Fibroblast of lung (primary cell): ENCODE measurements at regions not wholly inside any gene's neighbourhood (a gene's known extent, or its start where the extent isn't known, plus 50 kb on each side); places are given as distances from the start of the nearest gene placed in this dataset.

Source experiments
- CTCF ChIP-seq, 2 donors: IDR thresholded peaks in 1 of 2; conservative IDR thresholded peaks in 1 of 2; 1 replicate in 1 of 2; 2 replicates in 1 of 2; pipeline ENCODE4 v1.5.1; 2011 to 2012; ENCODE audit warnings: low read length in 2 of 2, control low read depth in 1 of 2, inconsistent platforms in 1 of 2, low read depth in 1 of 2, mild to moderate bottlenecking in 1 of 2
- EZH2 ChIP-seq: IDR thresholded peaks from 2 replicates; pipeline ENCODE4 v1.5.1; 2012; ENCODE audit warnings: low read length, control low read depth, mild to moderate bottlenecking; ENCODE audit errors: missing control alignments

GRCh38 chr21:24832961-24833360 is 774.3 kb downstream of the MRPL39 start:
- TF ChIP-seq CTCF (conservative IDR thresholded peaks at IDR 0.05 in 1 of 2, IDR thresholded peaks at IDR 0.05 in 1 of 2; ENCODE audit: low read depth in 1 of 2, low read length in 2 of 2) = no peak
- TF ChIP-seq EZH2 = no peak
